ENCODE measurements at regions not wholly inside any gene's neighbourhood (a gene's known extent, or its start where the extent isn't known, plus 50 kb on each side); places are given as distances from the start of the nearest gene placed in this dataset.
"Not testable (repeated sequence)": the region's sequence is repeated elsewhere in the genome, so short reads cannot be mapped to it uniquely, and the experiment has no call there.

DNA sequence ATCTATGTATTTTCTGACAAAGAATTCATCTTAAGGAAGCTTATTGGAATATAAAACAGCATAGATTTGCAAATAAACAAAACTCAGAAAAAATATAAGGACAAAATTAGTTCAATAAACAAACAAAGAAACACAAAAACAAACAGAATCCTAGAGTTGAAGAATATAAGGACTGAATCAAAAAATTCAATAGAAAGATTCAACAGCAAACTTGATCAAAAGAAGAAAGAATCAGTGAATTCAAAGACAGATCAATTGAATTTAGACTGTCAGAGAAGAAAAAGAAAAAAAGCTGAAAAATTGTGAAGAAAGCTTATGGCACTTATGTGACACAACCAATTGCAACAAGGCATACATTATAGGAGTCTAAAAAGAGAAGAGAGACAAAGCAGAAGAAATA lies 770.0 kb upstream of the RGS18 start:
- no peak for DNase-seq

DNA sequence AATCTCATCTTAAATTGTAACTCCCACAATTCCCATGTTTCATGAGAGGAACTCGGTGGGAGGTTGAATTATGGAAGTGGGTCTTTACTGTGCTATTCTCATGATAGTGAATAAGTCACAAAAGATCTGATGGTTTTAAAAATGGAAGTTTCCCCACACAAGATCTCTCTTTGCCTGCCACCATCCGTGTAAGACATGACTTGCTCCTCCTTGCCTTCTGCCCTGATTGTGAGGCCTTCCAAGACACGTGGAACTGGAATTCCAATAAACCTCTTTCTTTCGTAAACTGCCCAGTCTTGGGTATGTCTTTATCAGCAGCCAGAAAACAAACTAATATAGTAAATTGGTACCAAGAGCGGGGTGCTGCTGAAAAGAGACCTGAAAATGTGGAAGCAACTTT lies 761.6 kb upstream of the RGS18 start:
- DNase-seq = no peak

DNA sequence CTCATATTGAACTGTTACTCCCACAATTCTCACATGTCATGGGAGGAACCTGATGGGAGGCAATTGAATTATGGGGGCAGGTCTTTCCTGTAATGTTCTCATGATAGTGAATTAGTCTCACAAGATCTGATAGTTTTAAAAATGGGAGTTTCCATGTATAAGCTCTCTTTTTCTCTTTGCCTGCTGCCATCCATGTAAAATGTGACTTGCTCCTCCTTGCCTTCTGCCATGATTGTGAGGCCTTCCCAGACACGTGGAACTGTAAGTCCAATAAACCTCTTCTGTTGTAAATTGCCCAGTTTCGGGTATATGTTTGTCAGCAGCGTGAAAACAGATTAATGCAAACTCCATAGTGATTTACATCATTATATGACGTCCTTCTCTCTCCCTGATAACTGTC lies 759.7 kb upstream of the RGS18 start:
- no peak for DNase-seq

DNA sequence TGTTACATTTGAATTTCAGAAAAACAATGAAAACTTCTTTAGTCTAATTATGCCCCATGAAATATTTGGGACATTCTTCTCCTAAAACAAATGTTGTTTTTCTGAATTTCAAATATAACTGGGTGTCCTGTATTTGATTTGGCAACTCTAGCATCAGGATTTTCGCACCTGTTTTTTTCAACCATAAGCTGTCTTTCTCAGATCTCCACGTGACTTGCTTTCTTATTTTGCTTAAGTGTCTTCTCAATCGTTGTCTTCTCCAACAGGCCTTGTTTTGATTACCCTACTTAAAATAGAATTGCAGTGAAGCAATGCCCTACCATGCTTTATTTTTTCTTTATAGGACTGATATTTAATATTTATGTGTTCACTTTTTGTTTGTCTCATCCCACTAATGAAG lies 752.8 kb upstream of the RGS18 start:
- no peak for DNase-seq

DNA sequence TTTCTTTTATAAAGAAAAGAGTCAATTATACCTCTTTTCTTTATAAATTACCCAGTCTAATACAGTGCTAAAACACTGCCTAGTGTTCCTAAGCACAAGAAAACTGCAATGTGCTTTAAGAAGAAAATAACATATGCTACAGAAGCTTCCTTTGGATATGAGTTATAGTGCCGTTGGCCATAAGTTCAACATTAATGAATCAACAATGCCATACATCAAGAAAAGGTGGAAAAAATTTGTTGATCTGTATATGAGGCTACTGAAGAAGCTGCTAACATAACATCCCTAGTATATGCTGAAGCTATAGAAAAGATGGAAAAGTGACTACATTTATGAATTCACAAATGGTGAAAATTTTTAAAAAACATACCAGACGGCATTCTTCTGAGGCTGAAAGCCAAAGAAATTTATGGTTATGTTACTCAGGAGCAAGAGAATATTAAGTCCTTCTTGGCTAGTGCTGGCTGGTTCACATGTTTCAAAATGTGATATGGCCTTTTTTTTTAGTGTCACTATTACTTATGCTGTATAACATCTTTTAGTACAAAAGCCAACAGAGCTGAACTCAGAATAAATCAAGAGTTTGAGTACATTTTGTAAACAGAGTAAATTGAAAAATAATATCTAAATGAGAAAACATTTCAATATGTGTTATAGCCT lies 743.2 kb upstream of the RGS18 start:
- DNase-seq = no peak

DNA sequence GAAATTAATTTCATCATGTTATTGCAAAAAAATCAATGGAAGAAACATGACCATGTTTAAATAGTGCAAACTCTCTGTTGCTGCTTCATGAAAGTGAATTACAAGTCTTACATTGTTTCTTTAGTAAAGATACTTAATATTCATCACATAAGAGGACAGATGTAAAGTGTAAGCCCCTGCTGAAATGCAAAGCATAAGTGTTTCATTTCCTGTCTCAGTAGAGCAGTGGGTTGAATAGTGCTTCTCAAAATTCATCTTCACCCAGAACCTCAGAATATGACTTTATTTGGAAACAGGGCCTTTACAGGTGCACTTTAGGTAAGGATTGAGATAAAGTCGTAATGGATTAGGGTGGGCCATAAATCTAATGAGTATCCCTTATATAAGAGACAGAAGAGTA lies 738.4 kb upstream of the RGS18 start:
- no peak for DNase-seq

DNA sequence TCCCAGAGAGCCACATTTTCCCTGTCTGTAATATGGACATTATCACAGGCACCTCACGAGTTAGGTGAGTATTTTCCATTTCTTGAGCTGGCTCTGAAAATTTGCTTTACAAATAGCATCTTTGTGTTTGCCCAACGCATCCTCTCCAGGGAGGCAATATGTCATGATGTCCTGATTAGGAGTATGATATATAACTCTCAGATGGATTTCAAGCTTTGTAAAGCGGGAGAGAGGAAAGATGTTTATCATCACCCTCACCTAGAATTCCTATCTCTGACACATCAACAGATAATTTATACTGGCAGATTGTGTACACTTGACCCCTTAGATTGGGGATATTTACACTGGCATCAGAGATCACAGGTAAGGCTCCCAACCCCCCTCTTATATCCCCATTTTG lies 730.7 kb upstream of the RGS18 start:
- no peak for DNase-seq

DNA sequence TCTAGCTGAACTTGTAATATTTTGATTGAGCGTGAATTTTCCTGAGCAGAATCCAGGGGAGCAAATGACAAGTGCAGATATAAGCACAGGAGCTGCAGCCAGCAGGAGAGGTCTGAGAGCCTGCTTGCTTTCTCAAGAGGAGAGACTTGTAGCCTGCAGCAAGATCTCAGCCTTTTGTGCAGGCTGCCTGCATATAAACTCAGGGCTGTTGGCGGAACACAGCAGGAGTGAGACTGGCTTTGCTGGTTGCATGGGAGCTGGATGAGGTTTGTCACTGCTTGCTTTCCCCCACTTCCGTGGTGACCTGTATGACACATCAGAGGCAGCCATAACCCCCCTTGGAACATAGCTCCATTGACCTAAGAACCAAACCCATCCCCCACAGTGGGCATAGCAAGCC lies 725.4 kb upstream of the RGS18 start:
- DNase-seq = no peak

DNA sequence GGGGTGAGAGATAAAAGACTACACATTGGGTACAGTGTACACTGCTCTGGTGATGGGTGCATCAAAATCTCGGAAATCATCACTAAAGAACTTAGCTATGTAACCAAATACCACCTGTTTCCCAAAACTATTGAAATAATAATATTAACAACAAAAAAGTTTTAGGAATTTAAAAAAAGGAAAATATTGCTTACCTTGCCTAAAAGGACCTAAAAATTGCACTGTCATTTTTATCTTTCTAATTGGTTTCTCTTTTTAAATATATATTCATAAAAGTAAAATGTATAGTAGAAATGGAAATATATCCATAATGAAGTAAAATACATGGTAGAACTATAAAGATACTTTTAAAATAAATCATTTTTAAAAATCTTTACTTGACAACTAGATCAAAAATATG lies 719.3 kb upstream of the RGS18 start:
- no peak for DNase-seq

DNA sequence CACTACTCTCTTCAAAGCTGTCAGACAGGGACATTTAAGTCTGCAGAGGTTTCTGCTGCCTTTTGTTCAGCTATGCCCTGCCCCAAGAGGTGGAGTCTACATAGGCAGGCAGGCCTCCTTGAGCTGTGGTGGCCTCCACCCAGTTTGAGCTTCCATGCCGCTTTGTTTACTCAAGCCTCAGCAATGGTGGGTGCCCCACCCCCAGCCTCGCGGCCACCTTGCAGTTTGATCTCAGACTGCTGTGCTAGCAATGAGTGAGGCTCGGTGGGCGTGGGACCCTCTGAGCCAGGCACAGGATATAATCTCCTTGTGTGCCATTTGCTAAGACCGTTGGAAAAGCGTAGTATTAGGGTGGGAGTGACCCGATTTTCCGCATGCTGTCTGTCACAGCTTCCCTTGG lies 710.0 kb upstream of the RGS18 start:
- DNase-seq = not testable (repeated sequence)

DNA sequence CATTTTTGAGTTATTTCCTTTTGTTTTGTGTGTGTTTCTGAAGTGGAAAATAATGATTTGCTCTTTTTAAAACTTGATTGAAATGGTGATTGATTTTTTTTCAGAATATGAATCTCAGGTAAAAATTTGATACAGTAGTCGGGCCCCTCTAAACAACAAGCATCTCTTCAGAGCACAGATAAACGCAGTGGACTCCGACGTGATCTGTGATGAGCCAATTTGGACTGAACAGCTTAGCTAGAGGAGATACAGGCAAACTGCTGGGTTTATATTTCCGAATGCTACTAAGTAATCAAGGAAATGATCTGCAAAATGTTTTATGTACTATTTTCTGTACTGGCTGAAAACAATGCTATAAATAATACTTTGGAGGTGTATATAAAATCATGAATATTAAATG lies 705.7 kb upstream of the RGS18 start:
- peak; percentile 29 for DNase-seq

DNA sequence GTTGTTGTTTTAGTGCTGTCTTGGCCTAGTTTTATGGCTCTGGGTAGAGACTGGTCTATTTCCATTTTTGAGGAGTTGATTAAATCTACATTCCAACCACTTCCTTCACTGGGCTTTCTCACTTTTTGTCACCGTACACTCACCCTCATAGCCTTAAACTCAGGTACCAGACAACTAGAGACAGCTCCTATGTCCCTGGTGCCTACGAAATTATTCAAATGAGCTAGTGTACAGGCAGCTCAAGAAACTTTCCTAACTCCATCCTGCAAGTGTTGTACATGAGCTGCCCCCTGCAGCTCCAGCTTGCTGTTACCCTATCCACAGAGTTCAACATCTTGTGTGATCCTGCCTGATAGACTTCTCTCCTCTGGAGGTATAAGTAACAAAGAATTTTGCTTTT lies 704.8 kb upstream of the RGS18 start:
- no peak for DNase-seq

DNA sequence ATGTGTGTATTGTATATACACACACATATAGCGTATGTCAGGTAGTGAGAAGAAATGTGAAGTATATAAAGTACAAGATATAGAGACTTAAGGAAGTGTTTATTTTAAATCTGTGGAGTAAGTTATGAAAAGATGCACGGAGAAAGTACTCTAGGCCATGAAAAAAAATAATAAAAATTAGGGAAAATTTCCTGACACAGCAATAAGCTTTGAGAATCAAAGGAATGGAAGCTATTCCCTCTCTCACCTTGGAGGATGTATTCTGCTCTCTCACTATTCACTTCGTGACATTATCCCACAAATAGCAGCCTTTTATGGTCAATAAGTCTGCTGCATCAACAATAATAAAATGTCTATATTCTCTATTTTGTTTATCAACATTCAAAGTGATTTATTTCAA lies 700.4 kb upstream of the RGS18 start:
- DNase-seq = no peak

DNA sequence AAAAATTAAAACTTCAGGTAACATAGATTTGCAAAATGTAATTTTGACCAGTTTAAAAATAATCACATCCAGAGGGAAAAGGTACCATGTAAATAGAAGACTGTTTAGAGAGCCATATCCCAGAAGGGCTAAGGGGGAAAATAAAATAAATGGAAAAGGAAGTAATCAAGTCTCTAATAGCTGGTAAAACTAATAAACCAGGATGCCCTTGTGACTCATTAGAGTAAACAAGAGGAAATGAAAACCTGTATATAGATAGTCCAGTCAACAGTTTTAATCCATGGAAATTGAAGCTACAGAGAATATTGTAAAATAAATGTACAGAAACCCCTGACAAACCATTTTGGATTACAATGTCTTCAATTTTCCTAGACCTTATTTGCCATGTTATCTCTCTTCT lies 698.0 kb upstream of the RGS18 start:
- no peak for DNase-seq

DNA sequence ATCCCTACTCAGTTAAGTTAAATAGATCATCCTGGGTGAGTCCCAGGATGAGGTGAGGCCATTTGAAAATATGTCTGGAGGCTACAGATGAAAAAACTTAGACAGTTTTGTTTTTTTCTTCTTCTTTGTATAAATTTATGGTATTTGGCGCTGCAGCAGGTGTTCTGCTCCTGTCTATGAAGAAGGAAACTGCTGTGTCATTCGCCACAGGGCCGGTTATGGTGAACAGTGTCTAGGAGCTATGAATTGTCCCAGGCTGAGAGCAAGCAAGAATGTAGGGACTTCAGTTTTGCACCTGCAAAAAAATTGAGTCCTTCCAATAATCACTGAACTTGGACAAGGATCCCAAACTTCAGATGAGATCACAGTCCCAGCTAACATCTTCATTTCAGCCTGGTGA lies 674.3 kb upstream of the RGS18 start:
- DNase-seq = no peak

DNA sequence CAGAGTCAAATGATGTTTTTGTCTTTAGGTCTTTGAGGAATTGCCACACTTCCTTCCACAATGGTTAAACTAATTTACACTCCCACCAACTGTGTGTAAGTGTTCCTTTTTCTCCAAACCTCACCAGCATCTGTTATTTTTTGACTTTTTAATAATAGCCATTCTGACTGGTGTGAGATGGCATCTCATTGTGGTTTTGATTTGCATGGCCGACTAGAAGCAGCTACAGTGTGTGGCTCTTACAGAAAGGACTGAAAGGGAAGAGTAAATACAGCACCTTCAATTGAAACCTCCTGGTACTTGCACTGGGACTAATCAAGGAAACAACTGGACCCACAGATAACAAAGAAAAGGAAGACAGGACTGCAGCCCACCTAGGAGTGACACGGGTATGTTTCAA lies 668.0 kb upstream of the RGS18 start:
- no peak for DNase-seq

DNA sequence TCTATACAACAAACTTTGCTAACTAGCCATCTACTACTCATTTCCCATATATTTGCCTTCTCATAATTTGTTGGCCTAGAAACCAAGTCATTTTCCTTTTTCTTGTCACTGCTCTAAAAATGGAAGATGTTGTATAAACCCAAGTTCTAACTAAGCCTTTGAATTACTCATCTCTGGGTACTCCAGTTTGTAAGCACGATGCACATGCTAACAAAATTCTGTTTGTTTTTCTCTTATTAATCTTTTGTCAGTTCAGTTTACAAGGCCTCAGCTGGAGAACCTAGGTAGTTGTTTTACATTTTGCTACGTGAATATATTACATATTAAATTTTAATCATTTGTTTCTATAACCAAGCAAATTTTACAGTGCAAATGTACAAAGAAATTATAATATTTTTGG lies 663.2 kb upstream of the RGS18 start:
- no peak for DNase-seq

DNA sequence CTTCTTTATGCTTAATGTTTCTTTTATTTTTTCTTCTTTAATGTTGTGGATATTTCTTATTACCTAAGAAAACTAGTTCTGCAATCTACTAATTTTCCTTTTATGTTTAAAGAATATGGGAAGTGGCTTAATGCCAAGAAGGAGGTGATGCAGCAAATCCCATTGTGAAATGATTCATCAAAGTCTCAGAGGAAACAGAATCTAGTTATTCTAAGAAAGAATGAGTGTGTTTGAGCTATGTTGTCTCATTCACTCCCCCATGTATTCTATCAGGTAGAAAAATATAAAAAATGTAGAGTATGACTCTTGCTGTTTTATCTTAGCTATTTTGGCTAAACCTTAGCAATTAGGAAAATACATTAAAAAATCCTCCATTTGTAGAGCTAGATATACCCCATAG lies 659.9 kb upstream of the RGS18 start:
- DNase-seq = no peak

DNA sequence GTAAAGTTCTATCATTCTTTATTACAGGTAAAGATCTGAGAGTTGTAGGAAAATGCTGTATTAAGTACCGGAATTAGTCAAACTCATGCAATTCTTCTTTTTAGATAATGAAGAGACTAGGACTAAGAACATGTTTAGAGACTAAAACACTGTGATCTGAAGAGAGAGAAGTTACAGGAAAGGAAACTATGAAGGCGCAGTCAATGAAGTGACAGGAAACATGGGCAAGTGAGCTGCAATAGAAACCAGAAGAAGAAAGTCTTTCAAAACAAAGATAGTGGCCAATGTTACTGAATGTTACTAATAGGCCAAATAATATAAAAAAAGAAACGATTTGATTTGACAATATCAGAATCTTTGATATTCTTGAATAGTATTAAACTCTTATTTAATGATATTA lies 659.4 kb upstream of the RGS18 start:
- DNase-seq = no peak

DNA sequence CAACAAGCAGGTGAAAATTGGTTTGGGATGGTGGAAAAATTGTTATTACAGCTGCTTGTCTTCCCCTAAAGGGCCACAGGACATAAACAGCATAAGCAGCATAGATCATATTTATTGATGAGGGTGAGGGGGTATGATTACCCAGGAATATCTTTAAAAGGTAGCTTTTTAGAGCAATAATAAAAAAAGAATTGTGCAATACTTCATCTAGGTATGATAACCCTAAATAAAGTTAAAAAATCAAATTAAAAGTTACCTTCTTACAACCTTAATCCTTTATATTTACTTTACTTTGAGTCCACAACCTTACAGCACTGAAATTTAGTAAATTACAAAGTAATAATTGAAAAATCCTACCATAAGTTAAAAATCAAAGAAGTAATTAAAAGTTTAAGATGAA lies 653.3 kb upstream of the RGS18 start:
- DNase-seq = no peak

DNA sequence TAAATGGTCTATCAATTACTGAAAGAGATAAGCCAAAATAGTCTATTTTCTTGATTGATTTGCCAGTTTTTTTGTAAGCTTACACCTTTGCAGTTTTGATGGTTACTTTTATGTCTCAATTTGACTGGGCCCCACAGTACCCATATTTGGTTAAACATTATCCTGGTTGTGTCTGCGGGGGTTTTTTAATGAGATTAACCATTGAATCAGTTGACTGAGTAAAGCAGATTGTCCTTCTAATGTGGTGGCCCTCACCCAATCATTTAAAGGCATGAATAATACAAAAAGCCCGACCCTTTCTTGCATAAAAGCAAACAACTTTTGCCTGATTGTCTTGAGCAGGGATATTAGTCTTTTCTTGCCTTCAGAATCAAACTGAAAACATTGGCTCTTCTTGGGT lies 650.0 kb upstream of the RGS18 start:
- peak; percentile 23 for DNase-seq

DNA sequence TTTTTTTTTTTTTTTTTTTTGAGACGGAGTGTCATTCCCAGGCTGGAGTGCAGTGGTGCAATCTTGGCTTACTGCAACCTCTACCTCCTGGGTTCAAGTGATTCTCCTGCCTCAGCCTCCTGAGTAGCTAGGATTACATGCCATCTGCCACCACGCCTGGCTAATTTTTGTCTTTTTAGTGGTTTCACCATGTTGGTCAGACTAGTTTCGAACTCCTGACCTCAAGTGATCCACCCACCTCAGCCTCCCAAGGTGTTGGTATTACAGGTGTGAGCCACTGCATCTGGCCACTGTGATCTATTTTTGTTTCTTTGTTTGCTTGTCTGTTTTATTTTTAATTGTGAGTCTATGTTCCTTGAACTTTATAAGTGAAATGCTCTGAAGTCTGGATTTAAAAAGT lies 646.8 kb upstream of the RGS18 start:
- DNase-seq = not testable (repeated sequence)

DNA sequence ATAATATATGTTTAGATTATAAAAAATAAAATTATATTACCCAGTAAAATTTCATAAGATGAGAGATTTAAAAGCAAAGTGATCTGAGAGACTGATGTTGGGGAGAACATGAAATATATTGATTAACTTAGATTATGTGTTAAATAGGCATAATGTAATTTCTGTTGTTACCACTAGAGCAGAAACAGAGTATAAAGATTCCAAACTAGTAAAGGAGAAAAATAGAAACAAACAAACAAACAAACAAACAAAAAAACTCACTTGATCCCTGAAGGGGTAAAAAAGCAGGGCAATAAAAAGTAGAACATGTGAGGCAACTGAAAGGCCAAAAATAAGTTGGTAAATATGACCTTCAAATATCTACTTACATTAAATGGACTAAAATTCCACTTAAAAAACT lies 640.4 kb upstream of the RGS18 start:
- DNase-seq = no peak

DNA sequence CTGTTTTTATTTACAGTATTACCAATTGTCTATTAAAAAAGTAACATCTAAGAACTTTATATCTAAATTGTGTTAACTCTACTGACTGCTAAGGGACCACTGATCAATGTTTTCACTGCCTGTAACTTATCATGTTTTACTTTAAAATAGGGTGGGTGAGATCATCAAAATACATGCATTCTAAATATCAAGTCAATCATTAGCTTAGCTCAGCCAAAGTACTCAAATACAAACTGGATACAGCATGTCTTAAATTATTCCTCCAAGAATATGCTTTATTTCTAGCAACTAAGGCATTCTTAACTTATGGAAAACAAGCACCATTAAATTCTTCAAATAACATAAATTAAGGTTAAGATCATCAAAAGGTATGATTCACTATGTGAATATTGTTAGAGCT lies 638.7 kb upstream of the RGS18 start:
- DNase-seq = no peak

DNA sequence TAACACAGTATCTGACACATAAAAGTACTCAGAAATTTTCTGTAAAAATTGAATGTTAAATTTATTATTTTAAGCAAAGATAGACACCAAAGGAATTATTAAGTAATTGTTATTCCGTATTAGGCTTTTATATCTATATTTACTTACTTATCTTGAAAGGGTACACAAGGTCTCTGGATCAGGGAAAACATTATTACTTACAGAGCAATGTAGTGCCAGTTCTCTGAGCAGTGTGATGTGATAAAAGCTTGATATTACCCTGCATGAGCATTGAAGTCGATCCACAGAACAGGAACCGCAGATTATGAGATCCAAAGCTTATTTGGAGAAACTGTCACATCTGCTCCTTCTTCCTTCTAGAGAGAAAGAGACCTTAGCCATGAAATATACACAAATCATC lies 637.9 kb upstream of the RGS18 start:
- DNase-seq = peak; percentile 54

DNA sequence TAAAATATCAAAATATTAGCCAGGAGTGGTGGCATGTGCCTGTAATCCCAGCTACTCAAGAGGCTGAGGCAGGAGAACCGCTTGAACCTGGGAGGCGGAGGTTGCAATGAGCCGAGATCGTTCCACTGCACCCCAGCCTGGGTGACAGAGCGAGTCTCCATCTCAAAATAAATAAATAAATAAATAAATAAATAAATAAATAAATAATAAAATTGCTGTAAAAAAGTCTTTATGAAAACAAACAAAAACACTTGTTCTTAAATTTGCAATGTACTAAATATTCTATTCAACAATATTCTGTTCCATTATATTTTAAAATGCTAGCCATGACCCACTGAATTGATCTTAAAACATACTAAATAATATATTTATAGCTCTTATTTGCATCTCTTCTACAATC lies 632.3 kb upstream of the RGS18 start:
- DNase-seq = not testable (repeated sequence)

Measured in NCI-H82 (cell line).